ENCODE measurements at regions not wholly inside any gene's neighbourhood (a gene's known extent, or its start where the extent isn't known, plus 50 kb on each side); places are given as distances from the start of the nearest gene placed in this dataset.

DNA sequence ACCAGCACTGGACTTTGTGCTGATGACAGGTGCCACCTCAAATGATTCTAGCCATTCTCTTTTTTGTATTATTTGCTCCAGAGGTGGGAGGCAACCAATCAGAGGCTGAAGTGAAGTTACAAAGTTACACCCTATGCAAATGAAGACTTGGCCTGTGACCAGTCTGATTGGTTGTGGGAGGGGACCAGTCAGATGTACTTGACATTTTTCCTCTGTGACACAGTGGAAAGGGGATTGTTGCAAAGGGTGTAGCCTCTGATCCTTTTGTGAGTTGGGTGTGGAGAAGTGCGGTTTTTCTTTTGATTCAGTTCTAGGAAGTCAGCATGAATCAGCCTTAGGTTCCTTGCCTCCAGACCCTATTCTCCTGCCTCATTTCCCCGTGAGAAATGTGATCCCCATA, 244.0 kb downstream of the ARL6IP6 start:
- H3K27me3 ChIP-seq = no peaks in the 10 kb centered on the region
- H3K36me3 ChIP-seq = no peaks in the 10 kb centered on the region
- no peak overlapping the region for H3K27ac ChIP-seq
- H3K4me3 ChIP-seq = no peak overlapping the region
- TF ChIP-seq POLR2A (IDR thresholded peaks at IDR 0.05) (no peak), CTCF (IDR thresholded peaks at IDR 0.05) (no peak), EP300 (IDR thresholded peaks at IDR 0.05) (no peak)
- 53 to 76% methylated on average over 2 of the region's 2 CpGs for WGBS, 2 donors
- DNase-seq (ENCODE audit: low spot score in 2 of 2) = no peak
- no peaks in the 10 kb centered on the region for H3K9me3 ChIP-seq
- no peaks in the 10 kb centered on the region for H3K4me1 ChIP-seq

DNA sequence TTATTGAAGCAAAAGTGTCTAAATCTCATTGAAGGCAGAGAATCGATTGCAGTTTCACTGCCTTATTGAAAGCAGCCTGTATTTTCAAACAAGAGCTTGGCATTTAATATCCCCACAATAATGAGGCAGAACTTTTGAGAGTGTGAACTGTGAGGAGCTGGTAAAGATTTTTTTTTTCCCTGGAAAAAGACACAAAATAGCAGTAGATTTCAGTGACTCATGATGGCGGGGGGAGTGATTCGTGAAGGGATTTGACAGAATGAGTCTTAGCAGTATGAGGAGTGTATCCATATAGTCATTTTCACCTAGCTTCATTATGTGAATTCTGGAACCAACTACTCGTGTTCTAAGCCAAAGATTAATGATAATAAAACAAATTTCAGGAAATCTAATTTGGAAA, 242.9 kb downstream of the ARL6IP6 start:
- no peak for TF ChIP-seq POLR2A (IDR thresholded peaks at IDR 0.05)
- TF ChIP-seq EP300 (IDR thresholded peaks at IDR 0.05) = no peak
- no peak for TF ChIP-seq CTCF (IDR thresholded peaks at IDR 0.05)
- Histone ChIP-seq H3K4me1 (no peaks in the 10 kb centered on the region), H3K4me3 (no peak overlapping the region), H3K27me3 (no peaks in the 10 kb centered on the region), H3K9me3 (no peaks in the 10 kb centered on the region), H3K36me3 (no peaks in the 10 kb centered on the region), H3K27ac (no peak overlapping the region)
- DNase-seq (ENCODE audit: low spot score in 2 of 2) = no peak
- 65 to 68% methylated on average over 4 of the region's 4 CpGs for WGBS, 2 donors

- no peak overlapping the region for H3K27ac ChIP-seq
- no peaks in the 10 kb centered on the region for H3K9me3 ChIP-seq
- no peaks in the 10 kb centered on the region for H3K4me1 ChIP-seq
- TF ChIP-seq POLR2A (IDR thresholded peaks at IDR 0.05) = no peak
- TF ChIP-seq EP300 (IDR thresholded peaks at IDR 0.05) = no peak
- TF ChIP-seq CTCF (IDR thresholded peaks at IDR 0.05) = no peak
- H3K4me3 ChIP-seq = no peak overlapping the region
- no peaks in the 10 kb centered on the region for H3K27me3 ChIP-seq
- DNase-seq (ENCODE audit: low spot score in 2 of 2) = no peak
- WGBS, 2 donors = 35 to 51% methylated on average over 2 of the region's 2 CpGs
- H3K36me3 ChIP-seq = no peaks in the 10 kb centered on the region
Observed at GRCh38 chr2:152950126-152950525, 231.7 kb downstream of the ARL6IP6 start.

- TF ChIP-seq POLR2A (IDR thresholded peaks at IDR 0.05) = no peak
- TF ChIP-seq CTCF (IDR thresholded peaks at IDR 0.05) = no peak
- TF ChIP-seq EP300 (IDR thresholded peaks at IDR 0.05) = no peak
- H3K4me3 ChIP-seq = no peak overlapping the region
- no peaks in the 10 kb centered on the region for H3K4me1 ChIP-seq
- DNase-seq (ENCODE audit: low spot score in 2 of 2) = no peak
- H3K9me3 ChIP-seq = no peaks in the 10 kb centered on the region
- H3K36me3 ChIP-seq = no peaks in the 10 kb centered on the region
- H3K27ac ChIP-seq = no peak overlapping the region
- WGBS, 2 donors = 65 to 73% methylated on average over 2 of the region's 2 CpGs
- no peaks in the 10 kb centered on the region for H3K27me3 ChIP-seq
Observed at GRCh38 chr2:152944099-152944498, 225.7 kb downstream of the ARL6IP6 start.

GRCh38 chr2:152942940-152943440, 224.6 kb downstream of the ARL6IP6 start:
- H3K27me3 ChIP-seq = no peaks in the 10 kb centered on the region
- no peak overlapping the region for H3K27ac ChIP-seq
- 58 to 85% methylated on average over 3 of the region's 3 CpGs for WGBS, 2 donors
- TF ChIP-seq CTCF (IDR thresholded peaks at IDR 0.05) (no peak), POLR2A (IDR thresholded peaks at IDR 0.05) (no peak), EP300 (IDR thresholded peaks at IDR 0.05) (no peak)
- no peaks in the 10 kb centered on the region for H3K36me3 ChIP-seq
- no peaks in the 10 kb centered on the region for H3K9me3 ChIP-seq
- DNase-seq (ENCODE audit: low spot score in 2 of 2) = no peak
- H3K4me3 ChIP-seq = no peak overlapping the region
- H3K4me1 ChIP-seq = no peaks in the 10 kb centered on the region
